Middle frontal gyrus (tissue), 1 donor: ENCODE measurements at regions not wholly inside any gene's neighbourhood (a gene's known extent, or its start where the extent isn't known, plus 50 kb on each side); places are given as distances from the start of the nearest gene placed in this dataset.

ENCODE experiments used
- DNase-seq: peaks from one replicate; pipeline ENCODE4 v3.0.0-alpha.2; 2015; ENCODE audit warnings: low spot score; ENCODE audit errors: extremely low spot score

DNA sequence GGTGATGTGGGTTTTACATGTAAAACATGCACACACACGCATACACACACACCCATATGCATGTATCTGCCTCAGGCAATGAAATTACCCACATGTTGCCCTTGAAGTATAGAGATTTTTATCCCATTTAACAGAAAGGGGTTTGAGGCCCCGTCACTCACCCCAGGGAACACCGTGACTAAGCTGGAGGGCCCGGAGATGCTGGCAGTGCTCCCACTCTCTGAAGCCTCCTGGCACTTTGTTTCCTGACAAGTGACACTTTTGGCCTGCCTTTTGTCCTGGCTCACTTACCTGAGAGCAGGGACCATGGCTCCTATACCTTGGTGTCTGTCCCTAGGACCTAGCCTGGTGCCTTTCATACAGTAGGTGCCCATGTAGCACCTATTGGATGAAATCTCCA is 50.0 kb upstream of the TNRC6C start:
- no peak for DNase-seq
